ENCODE measurements at regions not wholly inside any gene's neighbourhood (a gene's known extent, or its start where the extent isn't known, plus 50 kb on each side); places are given as distances from the start of the nearest gene placed in this dataset.

DNA sequence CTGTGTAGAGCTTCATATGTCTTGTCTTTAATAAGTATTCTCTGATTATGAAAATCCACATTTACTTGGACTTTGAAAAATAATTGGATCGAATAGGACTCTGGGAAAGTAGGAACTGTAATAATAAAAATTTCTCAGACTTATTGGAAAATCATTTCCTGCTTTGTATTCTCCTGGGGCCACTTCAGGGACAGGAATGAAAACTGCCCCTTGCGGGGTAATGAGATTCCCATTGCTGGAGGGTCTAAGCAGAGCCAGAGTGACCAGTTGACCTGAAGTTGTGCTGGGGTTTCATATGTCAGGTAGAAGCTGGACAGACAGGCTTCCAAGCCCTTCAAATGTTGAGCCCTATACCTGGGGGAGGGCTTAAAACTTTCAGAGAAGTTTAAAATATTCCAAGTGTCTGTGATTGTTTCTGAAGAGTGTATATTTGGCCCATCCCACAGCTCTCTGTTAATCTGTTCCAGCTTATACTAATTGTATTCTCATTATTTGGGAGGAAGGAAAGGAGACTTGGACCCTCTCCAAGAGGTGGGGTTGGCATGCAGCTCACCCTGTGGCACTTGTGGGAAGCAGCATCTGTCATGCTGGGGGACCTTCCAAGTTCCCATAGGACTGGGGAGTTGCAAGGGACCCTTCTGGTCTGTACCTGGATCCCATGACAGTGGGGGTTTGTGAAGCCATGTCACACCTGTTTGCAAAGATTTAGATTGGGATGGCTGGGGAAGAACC lies 268.7 kb upstream of the ATP5MC3 start:
- Mint-ChIP-seq H3K4me1 (no peaks in the 10 kb centered on the region), H3K27me3 (no peaks in the 10 kb centered on the region), H3K36me3 (no peaks in the 10 kb centered on the region), H3K9me3 (peaks cover 0 to 4% (median 0%) of the 10 kb centered on the region in 7 donors), H3K27ac (no peak overlapping the region), H3K4me3 (no peak overlapping the region)
- Histone ChIP-seq H3K4me3 (ENCODE audit: low read depth, low read length) (no peak overlapping the region), H3K27me3 (ENCODE audit: control insufficient read depth, insufficient read depth, low read length) (no peaks in the 10 kb centered on the region), H3K36me3 (ENCODE audit: control insufficient read depth, insufficient read depth, low read length) (no peaks in the 10 kb centered on the region), H3K27ac (ENCODE audit: insufficient read depth, low read length, poor library complexity, severe bottlenecking) (no peak overlapping the region), H3K9me3 (ENCODE audit: control insufficient read depth in 2 of 2, low read length in 2 of 2) (no peaks in the 10 kb centered on the region), H3K4me1 (ENCODE audit: control insufficient read depth, insufficient read depth, low read length, poor library complexity, severe bottlenecking) (no peaks in the 10 kb centered on the region)
- DNase-seq (no peak), ATAC-seq (ENCODE audit: low read depth in 2 of 2) (no peak)

DNA sequence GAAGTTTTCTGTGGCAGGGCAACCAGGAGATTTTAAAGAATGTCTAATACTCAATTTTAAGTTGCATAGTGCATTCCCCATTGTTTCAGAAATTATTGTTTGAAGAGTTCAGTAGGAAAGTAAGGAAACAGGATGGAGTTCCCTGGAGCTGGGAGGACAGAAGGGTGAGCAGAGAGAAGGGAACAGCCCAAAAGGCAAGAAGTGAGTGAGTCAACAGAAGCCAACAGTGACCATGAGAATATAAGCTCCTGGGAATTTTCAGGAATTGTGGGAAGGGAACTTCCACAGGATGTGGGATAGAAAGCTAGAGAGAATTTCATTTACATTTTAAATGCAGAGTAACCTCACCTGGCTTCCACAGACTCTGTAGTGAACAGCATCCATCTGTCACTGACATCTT lies 268.1 kb upstream of the ATP5MC3 start:
- no peaks in the 10 kb centered on the region for H3K27me3 ChIP-seq (ENCODE audit: control insufficient read depth, insufficient read depth, low read length)
- H3K4me3 Mint-ChIP-seq: no peak overlapping the region

DNA sequence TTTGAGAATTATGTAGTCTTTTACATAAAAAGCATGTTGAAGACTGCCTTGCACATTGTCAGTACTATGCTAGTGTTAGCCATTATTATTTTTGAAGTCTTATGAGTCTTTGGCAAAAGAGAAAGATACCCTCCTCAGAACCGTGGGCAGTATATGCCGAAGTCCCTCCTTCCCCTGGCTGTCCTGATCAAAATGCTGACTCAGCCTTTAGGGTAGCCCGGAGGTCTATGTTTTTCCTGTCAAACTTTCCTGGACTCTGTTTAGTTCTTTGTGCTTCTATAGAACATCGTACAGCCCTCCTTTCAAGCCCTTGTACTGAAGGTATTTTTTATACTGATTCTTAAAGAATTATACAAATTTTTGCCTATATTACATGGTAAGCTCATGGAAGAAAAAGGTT lies 264.7 kb upstream of the ATP5MC3 start:
- no peak for DNase-seq
- Histone ChIP-seq H3K36me3 (ENCODE audit: control insufficient read depth, insufficient read depth, low read length) (no peaks in the 10 kb centered on the region), H3K4me3 (ENCODE audit: low read depth, low read length) (no peak overlapping the region), H3K27me3 (ENCODE audit: control insufficient read depth, insufficient read depth, low read length) (no peaks in the 10 kb centered on the region), H3K27ac (ENCODE audit: insufficient read depth, low read length, poor library complexity, severe bottlenecking) (no peak overlapping the region), H3K4me1 (ENCODE audit: control insufficient read depth, insufficient read depth, low read length, poor library complexity, severe bottlenecking) (no peaks in the 10 kb centered on the region), H3K9me3 (ENCODE audit: control insufficient read depth in 2 of 2, low read length in 2 of 2) (no peaks in the 10 kb centered on the region)
- no peak overlapping the region for H3K4me3 Mint-ChIP-seq
- H3K9me3 Mint-ChIP-seq: peaks cover 0 to 4% (median 0%) of the 10 kb centered on the region in 7 donors
- H3K36me3 Mint-ChIP-seq: no peaks in the 10 kb centered on the region
- ATAC-seq (ENCODE audit: low read depth in 2 of 2): no peak
- peaks cover 5% of the 10 kb centered on the region for H3K27me3 Mint-ChIP-seq
- no peaks in the 10 kb centered on the region for H3K4me1 Mint-ChIP-seq
- no peak overlapping the region for H3K27ac Mint-ChIP-seq

More for the DNA sequence above, 268.1 kb upstream of the ATP5MC3 start:
- Mint-ChIP-seq H3K4me1 (no peaks in the 10 kb centered on the region), H3K27me3 (no peaks in the 10 kb centered on the region), H3K36me3 (no peaks in the 10 kb centered on the region), H3K9me3 (peaks cover 0 to 4% (median 0%) of the 10 kb centered on the region in 7 donors), H3K27ac (no peak overlapping the region)
- H3K4me1 ChIP-seq (ENCODE audit: control insufficient read depth, insufficient read depth, low read length, poor library complexity, severe bottlenecking): no peaks in the 10 kb centered on the region
- H3K4me3 ChIP-seq (ENCODE audit: low read depth, low read length): no peak overlapping the region
- no peaks in the 10 kb centered on the region for H3K9me3 ChIP-seq (ENCODE audit: control insufficient read depth in 2 of 2, low read length in 2 of 2)
- H3K36me3 ChIP-seq (ENCODE audit: control insufficient read depth, insufficient read depth, low read length): no peaks in the 10 kb centered on the region
- H3K27ac ChIP-seq (ENCODE audit: insufficient read depth, low read length, poor library complexity, severe bottlenecking): no peak overlapping the region
- ATAC-seq (ENCODE audit: low read depth in 2 of 2) (no peak), DNase-seq (no peak)

DNA sequence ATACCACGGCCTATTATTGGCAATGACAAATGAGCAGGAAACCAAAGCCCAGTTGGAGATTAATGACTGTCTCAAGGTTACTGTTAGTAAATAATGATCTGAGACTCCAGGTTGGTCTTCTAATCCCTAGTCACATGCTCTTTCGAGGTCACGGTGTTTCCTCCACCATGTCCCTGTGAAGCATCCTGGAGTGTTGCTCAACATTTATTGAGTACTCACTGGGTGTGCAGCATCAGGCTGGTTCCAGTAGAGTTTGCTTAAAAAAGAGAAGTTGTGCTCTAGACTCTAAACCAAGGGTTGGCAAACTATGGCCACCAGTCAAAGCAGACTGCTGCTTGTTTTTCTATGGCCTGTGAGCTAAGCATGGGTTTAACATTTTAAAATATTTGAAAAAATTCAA lies 263.8 kb upstream of the ATP5MC3 start:
- no peaks in the 10 kb centered on the region for H3K27me3 ChIP-seq (ENCODE audit: control insufficient read depth, insufficient read depth, low read length)
- Mint-ChIP-seq H3K4me3 (no peak overlapping the region), H3K4me1 (no peaks in the 10 kb centered on the region), H3K27ac (no peak overlapping the region), H3K27me3 (peaks cover 5% of the 10 kb centered on the region), H3K36me3 (no peaks in the 10 kb centered on the region), H3K9me3 (peaks cover 0 to 4% (median 0%) of the 10 kb centered on the region in 7 donors)
- DNase-seq (no peak), ATAC-seq (ENCODE audit: low read depth in 2 of 2) (no peak)
- H3K36me3 ChIP-seq (ENCODE audit: control insufficient read depth, insufficient read depth, low read length): no peaks in the 10 kb centered on the region
- no peaks in the 10 kb centered on the region for H3K9me3 ChIP-seq (ENCODE audit: control insufficient read depth in 2 of 2, low read length in 2 of 2)
- no peaks in the 10 kb centered on the region for H3K4me1 ChIP-seq (ENCODE audit: control insufficient read depth, insufficient read depth, low read length, poor library complexity, severe bottlenecking)
- no peak overlapping the region for H3K4me3 ChIP-seq (ENCODE audit: low read depth, low read length)
- H3K27ac ChIP-seq (ENCODE audit: insufficient read depth, low read length, poor library complexity, severe bottlenecking): no peak overlapping the region

DNA sequence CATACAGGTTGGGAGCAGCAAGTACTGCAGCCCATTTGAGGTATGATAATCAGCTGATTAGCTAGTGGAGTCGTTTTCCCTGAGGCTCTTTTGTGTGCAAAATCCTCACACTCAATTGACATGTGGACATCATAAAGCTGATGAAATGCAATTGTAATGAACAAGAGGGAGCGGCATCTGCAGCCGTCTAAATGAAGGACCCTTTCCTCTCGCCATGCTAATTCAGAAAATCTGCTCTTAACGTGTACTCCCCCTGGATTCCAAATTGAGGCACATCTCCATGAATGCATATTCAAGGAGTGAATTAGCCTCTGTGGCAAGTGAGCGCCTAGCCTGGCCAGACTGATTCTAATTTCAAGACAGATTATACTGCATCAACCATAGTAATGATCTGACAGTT lies 260.9 kb upstream of the ATP5MC3 start:
- Histone ChIP-seq H3K9me3 (ENCODE audit: control insufficient read depth in 2 of 2, low read length in 2 of 2) (no peaks in the 10 kb centered on the region), H3K27ac (ENCODE audit: insufficient read depth, low read length, poor library complexity, severe bottlenecking) (no peak overlapping the region), H3K4me1 (ENCODE audit: control insufficient read depth, insufficient read depth, low read length, poor library complexity, severe bottlenecking) (no peaks in the 10 kb centered on the region), H3K4me3 (ENCODE audit: low read depth, low read length) (no peak overlapping the region), H3K27me3 (ENCODE audit: control insufficient read depth, insufficient read depth, low read length) (no peaks in the 10 kb centered on the region), H3K36me3 (ENCODE audit: control insufficient read depth, insufficient read depth, low read length) (no peaks in the 10 kb centered on the region)
- Mint-ChIP-seq H3K27me3 (peaks cover 5% of the 10 kb centered on the region), H3K9me3 (peaks cover 0 to 3% (median 0%) of the 10 kb centered on the region in 7 donors), H3K36me3 (no peaks in the 10 kb centered on the region), H3K27ac (no peak overlapping the region), H3K4me1 (no peaks in the 10 kb centered on the region), H3K4me3 (no peak overlapping the region)
- no peak for DNase-seq
- no peak for ATAC-seq (ENCODE audit: low read depth in 2 of 2)

DNA sequence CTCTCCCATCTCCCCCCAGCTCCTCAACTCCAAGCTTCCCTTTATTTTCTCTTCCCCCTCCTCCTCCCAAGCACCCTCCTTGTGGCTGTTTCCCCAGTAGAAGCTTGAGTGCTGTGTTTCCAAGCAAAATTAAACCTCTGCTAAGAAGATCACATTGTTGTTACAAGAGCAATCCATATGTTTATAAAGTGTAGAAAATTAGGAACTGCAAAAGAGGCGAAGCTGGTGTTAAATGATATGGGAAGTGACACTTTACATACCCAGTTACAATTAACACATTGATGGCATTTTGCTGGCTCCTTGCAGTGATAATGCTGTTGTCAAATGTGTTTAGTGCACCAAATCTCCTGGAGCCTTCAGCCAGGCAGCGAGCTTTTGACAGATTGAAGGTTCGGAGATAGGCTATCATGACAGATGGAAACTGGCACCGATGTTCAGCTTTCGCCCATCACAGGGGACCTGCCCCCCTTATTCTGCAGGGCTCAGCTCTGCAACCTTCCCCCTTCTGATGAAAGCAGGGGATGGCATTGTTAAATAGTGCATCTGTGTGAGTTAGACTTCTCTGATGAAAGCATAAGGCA lies 259.8 kb upstream of the ATP5MC3 start:
- Mint-ChIP-seq H3K36me3 (no peaks in the 10 kb centered on the region), H3K27ac (no peak overlapping the region), H3K4me1 (no peaks in the 10 kb centered on the region), H3K4me3 (no peak overlapping the region), H3K27me3 (peaks cover 5% of the 10 kb centered on the region), H3K9me3 (peaks cover 0 to 3% (median 0%) of the 10 kb centered on the region in 7 donors)
- Histone ChIP-seq H3K36me3 (ENCODE audit: control insufficient read depth, insufficient read depth, low read length) (no peaks in the 10 kb centered on the region), H3K27ac (ENCODE audit: insufficient read depth, low read length, poor library complexity, severe bottlenecking) (no peak overlapping the region), H3K4me3 (ENCODE audit: low read depth, low read length) (no peak overlapping the region), H3K9me3 (ENCODE audit: control insufficient read depth in 2 of 2, low read length in 2 of 2) (no peaks in the 10 kb centered on the region), H3K27me3 (ENCODE audit: control insufficient read depth, insufficient read depth, low read length) (no peaks in the 10 kb centered on the region), H3K4me1 (ENCODE audit: control insufficient read depth, insufficient read depth, low read length, poor library complexity, severe bottlenecking) (no peaks in the 10 kb centered on the region)
- no peak for ATAC-seq (ENCODE audit: low read depth in 2 of 2)
- no peak for DNase-seq

DNA sequence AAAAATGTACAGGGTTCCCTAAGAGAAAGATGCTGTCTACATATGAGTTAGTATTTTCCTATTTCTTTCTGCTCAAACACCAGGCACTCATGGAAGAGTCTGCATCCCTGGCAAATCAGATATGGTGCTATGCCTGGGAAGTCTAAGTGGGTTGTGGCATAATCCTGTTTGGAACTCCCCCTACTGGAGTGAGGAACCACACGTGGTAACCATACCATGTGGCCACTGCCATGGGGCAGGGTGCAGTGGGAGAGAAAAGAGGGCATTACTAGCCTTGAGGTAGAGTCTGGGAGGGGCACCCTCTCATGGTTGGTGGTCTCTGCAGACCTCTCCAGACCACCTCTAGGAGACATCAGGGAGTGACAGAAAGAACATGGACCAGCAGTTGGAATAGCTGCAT lies 257.9 kb upstream of the ATP5MC3 start:
- Histone ChIP-seq H3K27ac (ENCODE audit: insufficient read depth, low read length, poor library complexity, severe bottlenecking) (no peak overlapping the region), H3K9me3 (ENCODE audit: control insufficient read depth in 2 of 2, low read length in 2 of 2) (no peaks in the 10 kb centered on the region), H3K27me3 (ENCODE audit: control insufficient read depth, insufficient read depth, low read length) (no peaks in the 10 kb centered on the region), H3K36me3 (ENCODE audit: control insufficient read depth, insufficient read depth, low read length) (no peaks in the 10 kb centered on the region), H3K4me1 (ENCODE audit: control insufficient read depth, insufficient read depth, low read length, poor library complexity, severe bottlenecking) (no peaks in the 10 kb centered on the region), H3K4me3 (ENCODE audit: low read depth, low read length) (no peak overlapping the region)
- Mint-ChIP-seq H3K36me3 (no peaks in the 10 kb centered on the region), H3K9me3 (peaks cover 0 to 3% (median 0%) of the 10 kb centered on the region in 7 donors), H3K4me3 (no peak overlapping the region), H3K4me1 (no peaks in the 10 kb centered on the region), H3K27ac (no peak overlapping the region), H3K27me3 (peaks cover 5% of the 10 kb centered on the region)
- DNase-seq: no peak
- ATAC-seq (ENCODE audit: low read depth in 2 of 2): no peak

DNA sequence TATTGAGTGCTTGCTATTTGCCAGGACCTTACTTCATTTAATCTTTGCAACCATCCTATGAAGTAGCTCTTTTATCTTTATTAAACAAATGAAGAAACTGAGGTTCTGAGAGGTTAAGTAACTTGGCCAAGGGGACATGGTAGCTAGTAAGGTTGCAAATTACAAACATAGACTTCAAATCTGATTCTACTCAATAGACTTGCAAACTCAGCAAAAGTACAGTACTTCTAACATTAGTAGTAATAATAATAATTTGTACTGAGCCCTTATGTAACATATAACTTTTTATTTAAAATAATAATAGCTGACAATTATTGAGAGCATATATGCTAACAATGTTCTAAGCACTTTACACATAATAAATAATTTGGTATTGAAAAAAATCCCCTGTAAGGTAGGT lies 255.7 kb upstream of the ATP5MC3 start:
- no peak overlapping the region for H3K27ac ChIP-seq (ENCODE audit: insufficient read depth, low read length, poor library complexity, severe bottlenecking)
- H3K27me3 Mint-ChIP-seq: peaks cover under 1% of the 10 kb centered on the region
- H3K4me1 ChIP-seq (ENCODE audit: control insufficient read depth, insufficient read depth, low read length, poor library complexity, severe bottlenecking): no peaks in the 10 kb centered on the region
- H3K36me3 Mint-ChIP-seq: no peaks in the 10 kb centered on the region
- no peaks in the 10 kb centered on the region for H3K27me3 ChIP-seq (ENCODE audit: control insufficient read depth, insufficient read depth, low read length)
- H3K36me3 ChIP-seq (ENCODE audit: control insufficient read depth, insufficient read depth, low read length): no peaks in the 10 kb centered on the region
- no peaks in the 10 kb centered on the region for H3K4me1 Mint-ChIP-seq
- no peak overlapping the region for H3K4me3 ChIP-seq (ENCODE audit: low read depth, low read length)
- H3K27ac Mint-ChIP-seq: no peak overlapping the region
- no peak for DNase-seq
- no peaks in the 10 kb centered on the region for H3K9me3 ChIP-seq (ENCODE audit: control insufficient read depth in 2 of 2, low read length in 2 of 2)
- H3K4me3 Mint-ChIP-seq: no peak overlapping the region
- peaks cover 0 to 3% (median 0%) of the 10 kb centered on the region in 7 donors for H3K9me3 Mint-ChIP-seq
- no peak for ATAC-seq (ENCODE audit: low read depth in 2 of 2)

Data from CD4-positive, CD25-positive, alpha-beta regulatory T cell (primary cell).